GM13976 (cell line): ENCODE measurements at regions not wholly inside any gene's neighbourhood (a gene's known extent, or its start where the extent isn't known, plus 50 kb on each side); places are given as distances from the start of the nearest gene placed in this dataset.

Experiments used
- DNase-seq: peaks from one replicate; pipeline ENCODE4 v3.0.0; 2012; ENCODE audit warnings: low spot score
- in situ Hi-C: fragments of 300-500 bp; cut with MboI; formaldehyde crosslinking; loops from one replicate; pipeline ENCODE4 v1.12.0; 2022; ENCODE audit warnings: low sequenced_read_pairs, mixed read lengths, inconsistent platforms; ENCODE audit not compliant: unreplicated experiment
- TF ChIP-seq, protein P1 (sequence below): IDR thresholded peaks from 2 replicates; pipeline ENCODE4 v1.5.1; 2012; ENCODE audit warnings: borderline replicate concordance, mild to moderate bottlenecking; ENCODE audit not compliant: insufficient read depth; ENCODE audit errors: extremely low read depth, missing control alignments, control extremely low read depth

- in situ Hi-C loops, result no loop called here
- TF ChIP-seq, protein P1, sequence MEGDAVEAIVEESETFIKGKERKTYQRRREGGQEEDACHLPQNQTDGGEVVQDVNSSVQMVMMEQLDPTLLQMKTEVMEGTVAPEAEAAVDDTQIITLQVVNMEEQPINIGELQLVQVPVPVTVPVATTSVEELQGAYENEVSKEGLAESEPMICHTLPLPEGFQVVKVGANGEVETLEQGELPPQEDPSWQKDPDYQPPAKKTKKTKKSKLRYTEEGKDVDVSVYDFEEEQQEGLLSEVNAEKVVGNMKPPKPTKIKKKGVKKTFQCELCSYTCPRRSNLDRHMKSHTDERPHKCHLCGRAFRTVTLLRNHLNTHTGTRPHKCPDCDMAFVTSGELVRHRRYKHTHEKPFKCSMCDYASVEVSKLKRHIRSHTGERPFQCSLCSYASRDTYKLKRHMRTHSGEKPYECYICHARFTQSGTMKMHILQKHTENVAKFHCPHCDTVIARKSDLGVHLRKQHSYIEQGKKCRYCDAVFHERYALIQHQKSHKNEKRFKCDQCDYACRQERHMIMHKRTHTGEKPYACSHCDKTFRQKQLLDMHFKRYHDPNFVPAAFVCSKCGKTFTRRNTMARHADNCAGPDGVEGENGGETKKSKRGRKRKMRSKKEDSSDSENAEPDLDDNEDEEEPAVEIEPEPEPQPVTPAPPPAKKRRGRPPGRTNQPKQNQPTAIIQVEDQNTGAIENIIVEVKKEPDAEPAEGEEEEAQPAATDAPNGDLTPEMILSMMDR, result no peak
- DNase-seq, result no peak
Measured at GRCh38 chr16:87065446-87066132, 251.6 kb downstream of the C16orf95 start.

GRCh38 chr16:87066133-87067002 is 250.8 kb downstream of the C16orf95 start:
- in situ Hi-C loops, result no loop called here
- TF ChIP-seq, protein P1, result no peak
- no peak for DNase-seq

DNA sequence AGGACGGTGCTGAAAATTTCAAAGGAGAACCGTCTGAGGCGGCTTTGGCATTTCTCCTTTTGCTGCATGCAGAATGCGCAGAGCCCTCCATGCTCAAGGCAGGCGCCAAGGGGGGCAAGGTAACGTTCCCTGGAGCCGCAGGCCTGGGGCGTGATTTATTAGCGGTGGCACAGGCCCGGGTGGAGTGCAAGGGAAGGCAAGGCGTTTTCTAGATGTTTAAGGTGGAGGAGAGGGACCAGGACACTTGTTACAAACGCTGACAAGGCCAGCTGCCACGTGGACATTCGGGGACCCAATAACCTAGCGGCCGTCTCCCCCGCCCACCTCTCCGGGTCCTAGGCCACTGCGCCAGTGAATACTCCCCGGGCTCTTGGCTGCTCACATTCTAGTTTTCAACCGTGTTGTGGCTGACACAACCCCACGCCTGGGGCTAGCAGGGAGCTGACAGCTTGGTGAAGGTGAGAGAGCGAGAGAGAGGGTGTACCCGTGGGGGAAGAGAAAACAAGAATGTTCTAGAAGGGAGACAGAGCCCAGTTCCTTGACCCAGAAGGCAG is 250.1 kb downstream of the C16orf95 start:
- DNase-seq, result no peak
- TF ChIP-seq, protein P1, result no peak
- in situ Hi-C loops, result no loop called here

- no peak for DNase-seq
- in situ Hi-C loops, result no loop called here
- TF ChIP-seq, protein P1, result no peak
Measured at GRCh38 chr16:87067836-87068761, 249.1 kb downstream of the C16orf95 start.

DNA sequence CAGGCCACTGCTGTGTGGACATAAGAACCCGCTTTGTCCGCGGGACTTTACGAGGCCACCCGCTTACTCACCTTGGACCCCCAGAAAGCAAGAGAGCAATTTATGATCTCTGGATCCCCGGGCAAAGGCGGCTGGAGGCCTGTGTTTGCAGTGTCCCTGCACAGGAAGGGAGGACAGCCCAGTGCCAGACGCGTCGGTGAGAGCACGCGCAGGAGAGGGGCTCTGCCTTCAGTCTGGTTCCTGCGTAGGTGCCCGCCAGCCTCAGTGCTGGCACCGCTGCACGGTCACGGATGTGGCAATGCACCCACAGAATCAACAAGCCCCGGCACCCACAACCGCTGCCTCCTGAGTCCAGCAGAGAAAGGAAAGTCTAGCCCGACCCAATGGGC is 248.4 kb downstream of the C16orf95 start:
- DNase-seq, result no peak
- TF ChIP-seq, protein P1, result no peak
- in situ Hi-C loops, result no loop called here

GRCh38 chr16:87070657-87071056 is 246.5 kb downstream of the C16orf95 start:
- DNase-seq, result no peak
- in situ Hi-C loops, result no loop called here
- TF ChIP-seq, protein P1, result no peak
